ENCODE measurements at regions not wholly inside any gene's neighbourhood (a gene's known extent, or its start where the extent isn't known, plus 50 kb on each side); places are given as distances from the start of the nearest gene placed in this dataset.

GRCh38 chr13:95496485-95496884 lies 56.0 kb upstream of the CLDN10 start:
- no peak for TF ChIP-seq CTCF (IDR thresholded peaks at IDR 0.05; ENCODE audit: borderline replicate concordance, extremely low read depth, insufficient read depth)
- Histone ChIP-seq H3K4me1 (ENCODE audit: control insufficient read depth in 2 of 3, insufficient read depth in 2 of 3, low read depth in 1 of 3, low read length in 3 of 3) (no peaks in the 10 kb centered on the region), H3K27me3 (ENCODE audit: control insufficient read depth, insufficient read depth, low read length) (no peaks in the 10 kb centered on the region), H3K9me3 (ENCODE audit: control insufficient read depth in 2 of 3, insufficient read depth in 1 of 3, low read length in 3 of 3) (peaks cover 0 to 4% (median 0%) of the 10 kb centered on the region in 3 donors), H3K36me3 (ENCODE audit: control insufficient read depth in 2 of 3, insufficient read depth in 3 of 3, low read length in 3 of 3) (no peaks in the 10 kb centered on the region), H3K4me3 (ENCODE audit: low read length in 3 of 3) (no peak overlapping the region), H3K9ac (ENCODE audit: low read length in 3 of 3) (no peak overlapping the region), H3K27ac (ENCODE audit: low read depth in 2 of 2, low read length in 2 of 2) (no peak overlapping the region)
- no peak for DNase-seq
- no peak for FAIRE-seq
- intact Hi-C loops (cut with DNase I), result no loop called here

GRCh38 chr13:95497381-95497807 lies 55.1 kb upstream of the CLDN10 start:
- Histone ChIP-seq H3K4me1 (ENCODE audit: control insufficient read depth in 2 of 3, insufficient read depth in 2 of 3, low read depth in 1 of 3, low read length in 3 of 3) (no peaks in the 10 kb centered on the region), H3K9ac (ENCODE audit: low read length in 3 of 3) (no peak overlapping the region), H3K4me3 (ENCODE audit: low read length in 3 of 3) (no peak overlapping the region), H3K9me3 (ENCODE audit: control insufficient read depth in 2 of 3, insufficient read depth in 1 of 3, low read length in 3 of 3) (peaks cover 0 to 4% (median 0%) of the 10 kb centered on the region in 3 donors), H3K27ac (ENCODE audit: low read depth in 2 of 2, low read length in 2 of 2) (no peak overlapping the region), H3K36me3 (ENCODE audit: control insufficient read depth in 2 of 3, insufficient read depth in 3 of 3, low read length in 3 of 3) (no peaks in the 10 kb centered on the region), H3K27me3 (ENCODE audit: control insufficient read depth, insufficient read depth, low read length) (no peaks in the 10 kb centered on the region)
- intact Hi-C loops (cut with DNase I), result no loop called here
- no peak for TF ChIP-seq CTCF (IDR thresholded peaks at IDR 0.05; ENCODE audit: borderline replicate concordance, extremely low read depth, insufficient read depth)
- DNase-seq (no peak), FAIRE-seq (no peak)

GRCh38 chr13:95498886-95499285 lies 53.6 kb upstream of the CLDN10 start:
- Histone ChIP-seq H3K9me3 (ENCODE audit: control insufficient read depth in 2 of 3, insufficient read depth in 1 of 3, low read length in 3 of 3) (peaks cover 0 to 4% (median 0%) of the 10 kb centered on the region in 3 donors), H3K4me3 (ENCODE audit: low read length in 3 of 3) (no peak overlapping the region), H3K4me1 (ENCODE audit: control insufficient read depth in 2 of 3, insufficient read depth in 2 of 3, low read depth in 1 of 3, low read length in 3 of 3) (no peaks in the 10 kb centered on the region), H3K27me3 (ENCODE audit: control insufficient read depth, insufficient read depth, low read length) (no peaks in the 10 kb centered on the region), H3K9ac (ENCODE audit: low read length in 3 of 3) (no peak overlapping the region), H3K36me3 (ENCODE audit: control insufficient read depth in 2 of 3, insufficient read depth in 3 of 3, low read length in 3 of 3) (no peaks in the 10 kb centered on the region), H3K27ac (ENCODE audit: low read depth in 2 of 2, low read length in 2 of 2) (no peak overlapping the region)
- DNase-seq (no peak), FAIRE-seq (no peak)
- intact Hi-C loops (cut with DNase I), result no loop called here
- no peak for TF ChIP-seq CTCF (IDR thresholded peaks at IDR 0.05; ENCODE audit: borderline replicate concordance, extremely low read depth, insufficient read depth)
